ENCODE measurements at regions not wholly inside any gene's neighbourhood (a gene's known extent, or its start where the extent isn't known, plus 50 kb on each side); places are given as distances from the start of the nearest gene placed in this dataset.

DNA sequence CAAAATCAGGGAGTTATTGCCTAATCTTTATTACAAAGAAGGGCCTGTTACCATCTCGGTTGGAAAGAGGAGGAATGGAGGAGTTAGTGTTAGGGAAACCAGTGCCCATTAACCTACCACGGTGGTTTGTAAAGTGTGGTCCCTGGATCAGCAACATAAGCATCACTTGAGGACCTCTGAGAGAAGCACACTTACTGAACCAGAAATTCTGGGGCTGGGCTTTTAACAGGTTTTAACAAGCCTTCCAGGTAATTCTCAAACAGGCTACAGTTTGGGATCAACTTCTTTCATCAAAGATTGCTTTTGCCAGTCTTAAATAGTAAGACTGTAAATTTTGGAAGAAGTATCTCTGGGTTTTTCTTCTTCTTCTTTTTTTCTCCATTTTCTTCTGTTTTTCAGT is 329.5 kb upstream of the JAG1 start:
- no peak for ATAC-seq
- Mint-ChIP-seq H3K27ac (no peak overlapping the region), H3K27me3 (ENCODE audit: insufficient read depth, low read depth, poor library complexity) (no peaks in the 10 kb centered on the region)

More for the DNA sequence above, 329.5 kb upstream of the JAG1 start:
- Histone ChIP-seq H3K4me3 (no peak overlapping the region), H3K27me3 (ENCODE audit: insufficient read depth) (no peaks in the 10 kb centered on the region), H3K4me2 (no peak overlapping the region), H3K4me1 (ENCODE audit: insufficient read depth) (no peaks in the 10 kb centered on the region), H3K27ac (ENCODE audit: low read depth) (no peak overlapping the region), H4K20me1 (replicated peaks; ENCODE audit: insufficient read depth) (no peaks in the 10 kb centered on the region), H3K9me2 (ENCODE audit: insufficient read depth) (peaks cover 2% of the 10 kb centered on the region; the same call in 1 of the 2 replicates), H2AFZ (no peak overlapping the region), H3K36me3 (ENCODE audit: insufficient read depth) (no peaks in the 10 kb centered on the region), H3F3A (replicated peaks; ENCODE audit: low read depth) (no peaks in the 10 kb centered on the region), H3K79me2 (replicated peaks; ENCODE audit: insufficient read depth) (no peaks in the 10 kb centered on the region)
- Mint-ChIP-seq H3K36me3 (ENCODE audit: low read depth) (0 out of 3 replicates have a peak, but pooled peaks cover 4% of the 10 kb centered on the region), H3K4me3 (no peak overlapping the region), H3K9me3 (0 out of 3 replicates have a peak, but pooled peaks cover 12% of the 10 kb centered on the region), H3K4me1 (no peaks in the 10 kb centered on the region)
- TF ChIP-seq ZNF462 (CRISPR knock-in tag; IDR thresholded peaks at IDR 0.05) (no peak), STAT1 (IDR thresholded peaks at IDR 0.05; ENCODE audit: unreplicated experiment) (no peak), EZH2 (IDR thresholded peaks at IDR 0.05; ENCODE audit: low read depth, unreplicated experiment) (no peak), ZNF114 (CRISPR knock-in tag; IDR thresholded peaks at IDR 0.05) (no peak), JUNB (IDR thresholded peaks at IDR 0.05; ENCODE audit: unreplicated experiment) (no peak), REST (IDR thresholded peaks at IDR 0.05; ENCODE audit: unreplicated experiment) (no peak), EZH2phosphoT487 (IDR thresholded peaks at IDR 0.05; ENCODE audit: unreplicated experiment) (no peak), POLR2AphosphoS5 (IDR thresholded peaks at IDR 0.05; ENCODE audit: low read depth) (no peak), ZNF331 (CRISPR knock-in tag; IDR thresholded peaks at IDR 0.05; ENCODE audit: low read depth) (no peak), ETS1 (IDR thresholded peaks at IDR 0.05) (no peak), CREB1 (CRISPR knock-in tag; IDR thresholded peaks at IDR 0.05; ENCODE audit: low read depth) (no peak), NANOG (IDR thresholded peaks at IDR 0.05; ENCODE audit: borderline replicate concordance) (no peak)
- TF ChIP-seq, protein P1, sequence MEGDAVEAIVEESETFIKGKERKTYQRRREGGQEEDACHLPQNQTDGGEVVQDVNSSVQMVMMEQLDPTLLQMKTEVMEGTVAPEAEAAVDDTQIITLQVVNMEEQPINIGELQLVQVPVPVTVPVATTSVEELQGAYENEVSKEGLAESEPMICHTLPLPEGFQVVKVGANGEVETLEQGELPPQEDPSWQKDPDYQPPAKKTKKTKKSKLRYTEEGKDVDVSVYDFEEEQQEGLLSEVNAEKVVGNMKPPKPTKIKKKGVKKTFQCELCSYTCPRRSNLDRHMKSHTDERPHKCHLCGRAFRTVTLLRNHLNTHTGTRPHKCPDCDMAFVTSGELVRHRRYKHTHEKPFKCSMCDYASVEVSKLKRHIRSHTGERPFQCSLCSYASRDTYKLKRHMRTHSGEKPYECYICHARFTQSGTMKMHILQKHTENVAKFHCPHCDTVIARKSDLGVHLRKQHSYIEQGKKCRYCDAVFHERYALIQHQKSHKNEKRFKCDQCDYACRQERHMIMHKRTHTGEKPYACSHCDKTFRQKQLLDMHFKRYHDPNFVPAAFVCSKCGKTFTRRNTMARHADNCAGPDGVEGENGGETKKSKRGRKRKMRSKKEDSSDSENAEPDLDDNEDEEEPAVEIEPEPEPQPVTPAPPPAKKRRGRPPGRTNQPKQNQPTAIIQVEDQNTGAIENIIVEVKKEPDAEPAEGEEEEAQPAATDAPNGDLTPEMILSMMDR (conservative IDR thresholded peaks at IDR 0.05; ENCODE audit: low read depth in 2 of 2): no peak
- no peak for DNase-seq (ENCODE audit: low spot score)

Measured in GM23338 (cell line).